IMR-90 (cell line): ENCODE measurements at regions not wholly inside any gene's neighbourhood (a gene's known extent, or its start where the extent isn't known, plus 50 kb on each side); places are given as distances from the start of the nearest gene placed in this dataset.

Experiments used
- ATAC-seq: fragments of 200-7000 bp; cut with Tn5 transposase; 2 replicates; pipeline ENCODE4 v1.9.1; 2020; ENCODE audit warnings: low read depth, mild to moderate bottlenecking, moderate library complexity
- BruUV-seq: library from RNA; stranded (reverse); fragments of 400-500 nt; replicated peaks from 2 replicates; lab custom pipeline; 2021; lab: Mats Ljungman, UMichigan
- CTCF ChIA-PET: fragments of 300-600 bp; formaldehyde crosslinking; extraction: SDS; loops from one replicate; lab custom pipeline; 2021; ENCODE audit warnings: antibody characterized with exemption; lab: Yijun Ruan, JAX
- POLR2A ChIA-PET: fragments of 300-600 bp; sonication (Branson Sonifier 250); formaldehyde crosslinking; loops from one replicate; lab custom pipeline; 2022; ENCODE audit warnings: antibody characterized with exemption; ENCODE audit not compliant: unreplicated experiment; lab: Charles Lee
- DNase-seq: peaks from one replicate; pipeline ENCODE4 v3.0.0; 2013
- H2AFZ ChIP-seq: replicated peaks from 2 replicates; pipeline ENCODE3; 2013; ENCODE audit warnings: low read length, mild to moderate bottlenecking; ENCODE audit not compliant: poor library complexity
- H2AK5ac ChIP-seq: 2 replicates; pipeline ENCODE4 v1.6.1; 2013; ENCODE audit warnings: low read depth, low read length, inconsistent platforms
- H2AK9ac ChIP-seq: replicated peaks from 2 replicates; pipeline ENCODE3; 2013; ENCODE audit warnings: mild to moderate bottlenecking, low read depth, low read length, moderate library complexity; ENCODE audit not compliant: poor library complexity
- H2BK120ac ChIP-seq: 2 replicates; pipeline ENCODE4 v1.6.1; 2013; ENCODE audit warnings: low read depth, low read length, inconsistent platforms
- H2BK15ac ChIP-seq: 3 replicates; pipeline ENCODE4 v1.6.1; 2013; ENCODE audit warnings: low read depth, low read length, inconsistent platforms
- H2BK20ac ChIP-seq: 2 replicates; pipeline ENCODE4 v1.6.1; 2013; ENCODE audit warnings: low read depth, mild to moderate bottlenecking, inconsistent platforms, low read length, moderate library complexity
- H2BK5ac ChIP-seq: 2 replicates; pipeline ENCODE4 v1.6.1; 2013; ENCODE audit warnings: mild to moderate bottlenecking, low read depth, low read length, inconsistent platforms; ENCODE audit not compliant: poor library complexity, severe bottlenecking
- H3K14ac ChIP-seq: replicated peaks from 2 replicates; pipeline ENCODE4 v1.6.1; 2013; ENCODE audit warnings: low read depth, low read length, inconsistent platforms
- H3K18ac ChIP-seq: 2 replicates; pipeline ENCODE4 v1.6.1; 2013; ENCODE audit warnings: low read depth, low read length, control low read depth
- H3K23ac ChIP-seq: 2 replicates; pipeline ENCODE4 v1.6.1; 2013; ENCODE audit warnings: low read depth, low read length, inconsistent platforms
- H3K27ac ChIP-seq: 2 replicates; pipeline ENCODE4 v1.5.1; 2013; ENCODE audit warnings: mild to moderate bottlenecking, control low read depth, low read length; ENCODE audit not compliant: insufficient read depth
- H3K27me3 ChIP-seq: 2 replicates; pipeline ENCODE4 v1.6.1; 2013; ENCODE audit warnings: low read length; ENCODE audit not compliant: control insufficient read depth, insufficient read depth
- H3K36me3 ChIP-seq: 2 replicates; pipeline ENCODE4 v1.6.1; 2013; ENCODE audit warnings: low read length, mixed read lengths; ENCODE audit not compliant: control insufficient read depth, insufficient read depth
- H3K4ac ChIP-seq: 2 replicates; pipeline ENCODE4 v1.6.1; 2013; ENCODE audit warnings: low read depth, low read length, inconsistent platforms
- H3K4me1 ChIP-seq: 2 replicates; pipeline ENCODE4 v1.6.1; 2013; ENCODE audit warnings: low read length, mixed read lengths; ENCODE audit not compliant: control insufficient read depth, insufficient read depth
- H3K4me2 ChIP-seq: 2 replicates; pipeline ENCODE4 v1.6.1; 2013; ENCODE audit warnings: low read depth, mild to moderate bottlenecking, control low read depth, low read length, moderate library complexity
- H3K4me3 ChIP-seq: 2 replicates; pipeline ENCODE4 v1.5.1; 2013; ENCODE audit warnings: low read depth, mild to moderate bottlenecking, control low read depth, low read length, moderate library complexity; ENCODE audit not compliant: insufficient read depth
- H3K56ac ChIP-seq: 2 replicates; pipeline ENCODE4 v1.6.1; 2013; ENCODE audit warnings: low read length, inconsistent platforms; ENCODE audit not compliant: insufficient read depth; ENCODE audit errors: extremely low read depth
- H3K79me1 ChIP-seq, 2 experiments: 2 replicates each; pipeline ENCODE4 v1.6.1; 2013; ENCODE audit warnings: low read length in 2 of 2, inconsistent platforms in 1 of 2, low read depth in 1 of 2
- H3K9ac ChIP-seq: 2 replicates; pipeline ENCODE4 v1.6.1; 2013; ENCODE audit warnings: low read depth, low read length, control low read depth
- H3K9me1 ChIP-seq: 2 replicates; pipeline ENCODE4 v1.6.1; 2013; ENCODE audit warnings: low read length, inconsistent platforms; ENCODE audit not compliant: insufficient read depth
- H3K9me3 ChIP-seq: 2 replicates; pipeline ENCODE4 v1.6.1; 2013; ENCODE audit warnings: low read length; ENCODE audit not compliant: control insufficient read depth, insufficient read depth
- H4K20me1 ChIP-seq: 2 replicates; pipeline ENCODE4 v1.6.1; 2013; ENCODE audit warnings: low read length, inconsistent platforms; ENCODE audit not compliant: insufficient read depth
- H4K5ac ChIP-seq: 2 replicates; pipeline ENCODE4 v1.6.1; 2013; ENCODE audit warnings: mild to moderate bottlenecking, low read depth, low read length, control low read depth
- H4K8ac ChIP-seq, 2 experiments: 2 replicates each; pipeline ENCODE4 v1.6.1; 2013; ENCODE audit warnings: low read depth in 2 of 2, low read length in 2 of 2, control low read depth in 1 of 2, inconsistent platforms in 1 of 2
- H4K91ac ChIP-seq: 2 replicates; pipeline ENCODE4 v1.6.1; 2013; ENCODE audit warnings: low read depth, low read length, inconsistent platforms; ENCODE audit not compliant: insufficient read depth
- BHLHE40 ChIP-seq: fragments of 150-350 bp; IDR thresholded peaks from 2 replicates; pipeline ENCODE4 v1.6.1; 2016; ENCODE audit warnings: mild to moderate bottlenecking, low read depth, low read length
- MAFK ChIP-seq: IDR thresholded peaks from 2 replicates; pipeline ENCODE4 v1.6.1; 2012; ENCODE audit warnings: low read depth, low read length, improper control_type of control experiment
- USF2 ChIP-seq: fragments of 150-350 bp; IDR thresholded peaks from 2 replicates; pipeline ENCODE4 v1.6.1; 2017; ENCODE audit warnings: mild to moderate bottlenecking, antibody characterized with exemption, low read length, low read depth
- WGBS, 2 experiments: methylation state at CpG; one replicate each; pipeline versions ENCODE4 v1.1.5 to v1.1.7; 2013; ENCODE audit warnings: missing lambda C conversion rate in 2 of 2; ENCODE audit not compliant: insufficient read length in 1 of 2; ENCODE audit errors: extremely low coverage in 2 of 2; 5-methylcytosine and 5-hydroxymethylcytosine counted together
- dilution Hi-C: fragments of 300-500 bp; cut with HindIII; formaldehyde crosslinking; loops from one replicate; pipeline ENCODE4 v1.14.3; 2018; ENCODE audit warnings: low sequenced_read_pairs; ENCODE audit not compliant: unreplicated experiment
- in situ Hi-C: fragments of 300-500 bp; cut with MboI; formaldehyde crosslinking; loops from 3 replicates; pipeline ENCODE4 v1.14.3; 2019; ENCODE audit warnings: low sequenced_read_pairs, inconsistent platforms, mixed read lengths
- intact Hi-C: fragments of 100-400 bp; cut with micrococcal nuclease; formaldehyde crosslinking; loops from 2 replicates; pipeline ENCODE4 v1.10.0; 2022

DNA sequence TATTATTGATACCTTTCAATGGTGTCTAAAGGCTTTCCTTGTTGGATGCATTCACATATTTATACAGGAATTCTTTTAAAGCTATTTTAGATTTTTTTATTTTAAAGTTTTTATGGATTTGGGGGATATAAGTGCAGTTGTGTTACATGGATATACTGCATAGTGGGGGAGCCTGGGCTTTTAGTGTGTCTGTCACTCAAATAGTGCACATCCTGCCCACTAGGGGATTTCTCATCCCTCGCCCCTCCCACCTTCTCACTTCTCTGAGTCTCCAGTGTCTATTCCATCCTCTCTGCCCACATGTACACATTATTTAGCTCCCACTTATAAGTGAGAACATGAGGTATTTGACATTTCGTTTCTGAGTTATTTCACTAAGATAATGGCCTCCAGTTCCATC is 154.0 kb upstream of the MKI67 start:
- no peak for TF ChIP-seq MAFK
- no peak for TF ChIP-seq USF2
- no peak for TF ChIP-seq BHLHE40
- Histone ChIP-seq H3K4me3 (no peak overlapping the region), H3K9me1 (no peaks in the 10 kb centered on the region), H3K14ac (no peak overlapping the region), H3K4ac (no peak overlapping the region), H3K27ac (no peak overlapping the region), H4K8ac (no peak overlapping the region), H3K9me3 (peaks cover 31% of the 10 kb centered on the region), H3K9ac (no peak overlapping the region), H4K91ac (no peak overlapping the region), H2AK5ac (no peak overlapping the region), H2BK15ac (no peak overlapping the region), H3K36me3 (no peaks in the 10 kb centered on the region), H3K23ac (no peak overlapping the region), H3K79me1 (no peaks in the 10 kb centered on the region), H3K27me3 (no peaks in the 10 kb centered on the region), H2BK20ac (no peak overlapping the region), H2BK5ac (no peak overlapping the region), H2AFZ (no peak overlapping the region), H3K56ac (no peak overlapping the region), H3K4me1 (no peaks in the 10 kb centered on the region), H4K5ac (no peak overlapping the region), H3K4me2 (no peak overlapping the region), H3K18ac (no peak overlapping the region), H4K20me1 (no peaks in the 10 kb centered on the region), H2BK120ac (no peak overlapping the region), H2AK9ac (no peak overlapping the region)
- in situ Hi-C loops (no loop called here), intact Hi-C loops (no loop called here), dilution Hi-C loops (no loop called here)
- BruUV-seq, result no TSS peak
- DNase-seq, result no peak
- POLR2A ChIA-PET, result no interaction called here
- no peak for ATAC-seq
- CTCF ChIA-PET, result interaction anchor here (0.5 kb wide), 1 partner anchor 726 kb away, joined by 3 read pairs; no protein-coding TSS in a partner anchor
- WGBS, 2 experiments, result no CpG with 5 or more reads among the region's 2 CpGs
